Superior temporal gyrus (tissue), 1 donor: ENCODE measurements at regions not wholly inside any gene's neighbourhood (a gene's known extent, or its start where the extent isn't known, plus 50 kb on each side); places are given as distances from the start of the nearest gene placed in this dataset.
"Not testable (repeated sequence)": the region's sequence is repeated elsewhere in the genome, so short reads cannot be mapped to it uniquely, and the experiment has no call there.

Source experiments
- DNase-seq: peaks from one replicate; pipeline ENCODE4 v3.0.0-alpha.2; 2016; ENCODE audit errors: extremely low spot score

DNA sequence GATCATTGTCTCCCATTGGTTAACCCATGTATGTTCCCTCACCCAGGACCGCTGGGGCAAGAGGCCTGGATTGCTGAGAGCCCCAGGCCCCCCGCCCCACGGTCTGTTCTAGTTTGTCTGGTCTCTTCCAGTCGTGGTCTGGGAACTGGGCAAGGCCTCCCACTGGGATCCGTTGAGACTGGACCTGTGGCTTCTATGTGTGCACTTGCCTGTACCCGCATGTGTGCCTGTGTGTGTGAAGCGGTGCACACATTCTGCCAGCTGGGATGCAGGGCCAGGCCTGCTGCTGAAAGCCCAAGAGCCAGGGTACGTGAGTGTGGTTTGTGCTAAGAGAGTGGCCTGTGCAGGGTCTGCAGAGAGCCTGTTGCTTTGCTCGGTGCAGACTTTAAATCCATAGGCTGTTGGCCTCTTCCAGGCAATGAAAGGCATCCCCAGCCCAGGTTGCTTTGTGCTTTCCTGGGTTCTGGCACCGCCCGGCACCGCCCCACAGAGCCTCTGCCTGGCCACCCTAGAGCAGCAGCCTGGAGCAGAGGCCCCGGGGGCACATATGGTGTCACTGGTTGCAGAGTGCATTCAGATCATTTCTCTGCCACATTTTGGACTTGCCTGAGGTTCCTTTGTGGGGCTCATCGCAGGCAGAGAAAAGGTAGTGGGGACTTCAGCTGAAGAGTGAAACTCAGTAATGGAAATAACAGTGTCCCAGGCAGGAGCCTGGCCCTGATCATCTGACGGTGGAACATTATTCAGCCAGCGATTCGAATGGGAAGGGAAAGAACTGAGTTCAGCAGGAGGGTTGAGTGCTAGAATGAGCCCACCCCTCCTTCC lies 215.5 kb downstream of the GLRX3 start:
- DNase-seq, result no peak

DNA sequence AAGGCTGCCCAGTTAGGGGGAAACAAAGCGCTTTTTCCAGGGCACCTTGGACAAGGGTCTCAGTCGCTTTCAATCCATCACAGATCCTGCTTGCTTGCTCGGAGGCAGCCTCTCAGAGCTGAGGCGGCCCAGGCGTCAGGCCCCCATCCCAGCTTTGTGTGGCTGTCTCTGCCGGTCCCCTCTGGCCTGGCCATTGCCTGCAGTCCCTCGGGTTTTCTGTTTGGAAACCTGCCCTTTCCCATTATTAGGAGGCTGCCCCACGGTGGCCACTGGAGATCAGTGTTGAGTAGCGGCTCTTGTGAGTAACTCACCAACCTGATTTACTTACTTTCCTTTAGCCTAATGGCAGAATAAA lies 216.1 kb downstream of the GLRX3 start:
- DNase-seq, result no peak

DNA sequence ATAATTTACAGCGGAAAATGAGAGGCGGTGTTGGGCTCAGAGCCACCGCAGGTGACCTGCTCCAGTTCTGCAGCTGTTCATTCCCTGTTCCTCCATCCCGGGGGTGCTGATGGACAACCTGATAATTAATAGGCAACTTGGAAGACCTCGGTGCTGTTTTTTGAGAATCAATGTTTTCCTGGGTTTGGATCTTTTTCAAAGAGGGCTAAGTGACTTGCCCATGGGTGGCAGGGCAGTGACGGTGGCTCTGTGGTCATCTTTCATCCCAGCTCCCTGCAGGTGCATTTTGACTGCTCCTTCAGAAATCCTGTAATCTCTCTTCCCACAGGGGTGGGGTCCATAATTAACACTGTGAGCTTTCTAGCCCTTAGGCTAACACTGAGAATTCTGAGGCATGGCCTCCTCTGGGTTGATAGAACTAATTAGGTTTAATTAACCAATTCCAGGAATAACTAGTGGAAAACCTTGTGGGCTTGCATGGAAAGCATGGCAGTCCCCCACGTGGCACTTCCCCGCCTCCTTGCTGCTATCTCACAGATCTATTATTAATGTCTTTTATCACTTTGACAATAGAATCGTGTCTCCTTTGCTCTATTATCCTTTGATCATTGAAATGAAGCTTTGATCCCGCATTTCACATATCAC lies 217.9 kb downstream of the GLRX3 start:
- DNase-seq, result no peak

DNA sequence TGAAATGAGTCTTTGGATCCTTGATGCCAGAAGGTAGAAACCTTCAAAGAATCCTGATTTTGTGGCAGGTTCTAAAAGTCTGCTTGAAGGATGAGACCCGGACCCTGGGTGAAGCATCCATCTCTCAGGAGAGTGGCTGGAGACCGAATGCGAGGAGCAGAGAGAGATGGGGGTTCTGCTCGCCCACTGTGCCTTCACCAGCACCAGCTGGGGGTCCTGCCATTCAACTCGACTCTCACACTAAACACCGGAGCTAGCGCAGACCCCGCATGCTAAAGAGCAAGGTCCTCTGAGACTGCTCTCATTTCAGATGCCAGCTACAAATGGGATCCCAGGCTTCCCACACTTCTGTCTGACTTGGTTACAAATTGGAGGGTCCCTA lies 218.4 kb downstream of the GLRX3 start:
- DNase-seq, result no peak

DNA sequence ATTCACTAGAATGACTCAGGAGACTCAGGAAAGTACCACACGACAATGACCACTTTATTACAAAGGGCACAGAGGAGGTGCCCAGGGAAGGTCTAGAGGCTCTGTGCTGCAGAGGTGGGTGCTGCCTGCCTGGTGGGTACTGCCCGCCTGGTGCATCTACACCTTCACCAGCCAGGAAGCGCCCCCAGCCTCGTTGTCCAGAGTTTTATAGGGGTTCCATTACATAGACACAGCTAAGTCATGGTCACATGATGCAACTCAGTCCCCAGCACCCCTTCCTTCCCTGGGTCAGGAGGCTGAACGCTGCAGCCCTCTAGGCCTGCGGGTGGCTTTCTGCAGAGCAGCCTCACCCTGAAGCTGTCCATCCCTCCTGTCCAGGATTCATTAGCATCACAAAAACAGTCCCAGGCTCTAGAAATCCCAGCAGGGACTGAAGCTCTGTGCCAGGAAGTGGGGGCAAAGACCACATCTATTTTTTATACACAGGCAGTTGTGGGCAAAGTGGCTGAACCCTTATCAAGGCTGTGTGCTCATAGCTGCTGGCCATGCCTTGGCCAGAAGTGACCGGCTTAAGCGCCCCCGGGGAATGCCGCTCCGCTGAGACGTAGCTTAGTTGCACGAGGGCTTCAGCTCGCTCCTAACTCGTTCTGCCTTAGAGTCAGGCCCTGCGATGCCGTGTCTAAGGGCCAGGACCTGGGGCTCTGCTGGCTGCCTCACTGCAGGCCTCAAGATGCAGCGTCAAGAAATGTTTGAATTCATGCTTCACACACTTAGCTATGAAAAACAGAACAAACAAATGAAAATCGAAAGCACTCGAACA lies 219.0 kb downstream of the GLRX3 start:
- no peak for DNase-seq

DNA sequence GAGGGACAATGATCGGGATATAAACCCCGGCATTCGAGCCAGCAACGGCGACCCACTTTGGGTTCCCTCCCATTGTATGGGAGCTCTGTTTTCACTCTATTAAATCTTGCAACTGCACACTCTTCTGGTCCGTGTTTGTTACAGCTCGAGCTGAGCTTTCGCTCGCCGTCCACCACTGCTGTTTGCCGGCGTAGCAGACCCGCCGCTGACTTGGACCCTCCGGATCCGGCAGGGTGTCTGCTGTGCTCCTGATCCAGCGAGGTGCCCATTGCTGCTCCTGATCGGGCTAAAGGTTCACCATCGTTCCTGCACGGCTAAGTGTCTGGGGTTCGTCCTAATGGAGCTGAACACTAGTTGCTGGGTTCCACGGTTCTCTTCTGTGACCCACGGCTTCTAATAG lies 220.2 kb downstream of the GLRX3 start:
- DNase-seq, result not testable (repeated sequence)

DNA sequence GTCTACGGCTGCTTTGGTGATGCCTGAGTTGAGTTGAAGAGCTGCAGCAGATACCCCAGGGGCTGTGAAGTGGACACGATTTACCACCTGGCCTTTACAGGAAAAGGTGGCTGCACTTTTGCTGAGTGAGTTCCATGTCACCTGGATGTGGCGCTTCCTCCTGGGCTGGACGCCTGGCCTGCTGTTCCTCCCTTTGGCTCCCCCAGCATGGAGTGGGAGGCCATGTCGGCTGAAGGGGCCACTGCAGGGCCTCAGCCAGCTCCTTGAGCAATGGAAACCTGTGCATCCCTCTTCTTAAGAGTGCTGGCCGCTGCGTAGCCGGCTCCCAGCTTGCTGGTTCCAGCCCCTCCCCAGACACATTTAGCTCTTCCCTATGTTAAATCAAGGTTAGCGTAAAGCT lies 221.0 kb downstream of the GLRX3 start:
- DNase-seq, result no peak

DNA sequence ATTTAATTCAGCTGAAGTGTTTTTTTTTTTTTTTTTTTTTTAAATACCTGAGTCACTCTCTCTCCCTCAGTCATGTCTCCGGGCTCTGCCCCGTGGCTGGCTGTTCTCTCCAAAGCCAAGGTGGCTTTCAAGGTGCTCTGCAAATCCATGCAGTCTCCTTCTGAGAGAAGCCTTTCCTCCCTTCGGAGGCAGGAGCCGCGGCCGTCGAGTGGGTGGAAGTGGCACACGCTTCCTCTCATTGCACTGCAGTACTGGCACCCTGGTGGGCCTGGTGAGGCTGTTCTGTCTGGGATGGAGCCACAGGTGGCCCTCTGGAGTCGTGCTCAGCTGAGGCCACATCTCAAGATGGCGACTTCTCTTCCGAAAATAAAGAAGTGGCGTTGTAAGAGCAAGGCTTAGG lies 221.8 kb downstream of the GLRX3 start:
- no peak for DNase-seq

DNA sequence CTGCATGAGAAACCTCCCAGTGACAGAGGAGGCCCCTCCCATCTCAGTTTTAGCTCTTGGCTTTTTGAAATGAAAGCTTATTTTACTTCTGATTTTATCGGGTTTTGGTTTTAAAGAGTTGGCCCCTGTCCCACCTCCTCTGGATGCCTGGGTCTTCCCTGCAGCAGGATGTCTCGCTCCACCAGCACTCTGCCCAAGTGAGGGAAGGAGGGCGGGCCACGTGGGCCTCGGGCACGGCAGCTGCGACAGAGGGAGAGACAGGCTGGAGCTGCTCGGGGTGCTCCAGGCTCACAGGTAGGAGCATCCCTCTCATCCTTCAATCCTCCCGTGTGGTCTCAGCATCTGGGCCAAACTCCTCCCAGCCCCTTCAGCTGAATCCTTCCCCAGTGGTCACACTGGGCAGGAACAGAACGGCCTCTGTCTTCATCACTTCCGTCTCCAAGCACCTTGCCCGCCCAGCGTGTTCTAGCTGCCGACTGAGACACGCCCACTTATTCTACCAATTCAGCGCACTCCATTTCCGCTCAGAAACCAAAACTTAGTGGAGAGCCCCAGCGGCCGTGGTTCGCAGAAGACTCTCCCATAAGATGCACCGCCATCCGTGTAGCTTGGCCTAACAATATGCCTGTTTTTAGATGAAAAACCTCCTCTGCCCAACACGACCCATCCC lies 222.9 kb downstream of the GLRX3 start:
- no peak for DNase-seq

DNA sequence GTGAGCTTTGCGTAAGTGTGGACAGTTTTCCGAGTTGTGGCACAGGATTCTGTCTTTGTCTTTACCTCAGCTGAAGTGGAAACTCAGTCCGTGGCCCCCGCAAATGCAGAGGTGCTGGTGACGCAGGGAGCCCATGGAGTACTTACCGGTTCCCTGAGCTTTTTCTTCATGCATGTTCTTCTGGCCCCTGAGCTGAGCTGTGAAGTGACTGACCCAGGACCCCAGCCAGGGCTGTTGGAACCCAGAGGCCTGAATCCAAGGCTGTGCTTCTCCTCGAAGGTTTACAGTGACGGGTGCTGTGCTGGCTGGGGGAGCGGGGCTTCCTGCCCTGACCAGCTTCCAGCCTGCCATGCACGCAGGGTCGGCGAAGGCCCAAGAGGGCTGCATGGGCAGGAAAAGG lies 223.5 kb downstream of the GLRX3 start:
- no peak for DNase-seq

DNA sequence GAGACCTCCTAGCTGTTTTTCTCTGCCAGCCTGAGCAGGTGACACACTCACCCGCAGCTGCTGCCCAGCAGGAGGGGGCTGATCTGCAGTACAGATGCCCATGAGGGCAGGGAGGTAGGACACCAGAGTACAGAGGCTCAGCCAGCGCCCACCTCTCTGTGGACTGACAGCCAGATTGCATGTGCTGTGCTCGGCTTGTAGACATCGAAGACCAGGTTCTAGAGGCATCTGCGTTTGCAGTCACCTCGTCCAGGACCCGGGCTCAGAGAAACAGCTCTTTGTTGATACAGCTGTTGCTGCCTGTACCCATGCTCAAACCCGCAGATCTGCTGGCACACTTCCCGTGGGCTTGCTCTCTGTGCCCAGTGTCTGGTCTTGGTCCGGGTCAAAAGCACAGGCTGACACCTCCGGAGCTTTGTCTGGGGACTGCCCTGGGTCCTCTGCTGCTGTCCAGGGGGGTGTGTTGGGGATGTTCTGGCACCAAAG lies 224.7 kb downstream of the GLRX3 start:
- no peak for DNase-seq

DNA sequence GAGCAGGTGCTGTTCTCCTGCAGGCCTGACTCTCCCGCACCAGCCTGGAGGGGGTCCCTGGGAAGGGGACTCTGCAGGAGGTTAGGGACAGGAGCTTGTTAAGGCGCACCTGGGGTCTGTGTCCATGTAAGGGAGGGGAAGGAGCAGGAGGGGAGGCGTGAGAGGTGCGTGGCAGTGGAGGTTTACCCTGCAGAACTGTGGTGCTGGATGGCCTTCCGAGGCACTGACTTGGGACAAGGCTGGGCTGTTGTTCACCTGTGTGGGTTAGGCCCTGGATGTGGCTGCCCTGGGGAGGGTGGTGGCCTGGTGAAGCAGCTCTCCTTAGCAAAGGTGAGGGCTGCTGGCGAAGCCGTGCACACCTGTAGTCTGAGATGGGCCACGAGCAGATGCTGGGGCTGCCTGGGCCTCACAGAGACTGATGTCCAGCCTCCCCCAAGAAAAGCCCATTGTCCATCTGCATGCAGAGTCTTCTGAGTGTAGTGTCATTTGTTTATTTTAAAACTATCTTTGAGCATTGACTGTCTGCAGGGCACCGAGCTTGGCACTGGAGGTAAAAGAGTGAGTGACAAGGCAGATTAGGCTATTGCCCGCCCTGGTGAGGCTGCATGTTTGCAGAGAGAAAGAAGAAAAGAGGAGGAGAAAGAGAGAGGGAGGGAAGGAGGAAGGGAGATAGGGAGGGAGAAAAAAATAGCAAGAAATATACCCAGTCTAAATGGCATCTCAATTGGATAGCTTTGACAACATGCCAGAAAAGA lies 225.3 kb downstream of the GLRX3 start:
- no peak for DNase-seq

DNA sequence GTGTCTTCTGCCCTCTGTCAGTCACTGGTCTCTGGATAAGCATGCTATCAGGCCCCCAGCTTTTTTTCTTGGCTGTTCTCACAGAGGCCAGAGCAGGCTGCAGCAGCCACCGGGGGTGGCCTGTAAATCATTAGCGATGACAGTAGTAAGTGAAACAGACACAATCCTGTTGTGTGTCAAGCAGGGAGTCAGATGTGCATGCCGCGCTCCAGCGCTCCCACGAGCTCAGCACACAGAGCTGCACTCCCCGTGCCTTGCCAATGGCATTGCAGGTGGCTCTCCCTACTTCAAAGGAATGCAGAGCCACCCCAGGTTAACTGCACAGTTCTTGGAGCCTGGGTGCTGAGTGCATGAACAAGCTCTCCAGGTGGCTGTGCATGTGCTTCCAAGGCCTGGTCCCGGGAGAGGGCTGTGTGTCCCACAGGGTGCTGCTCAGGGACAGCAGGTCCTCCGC lies 226.1 kb downstream of the GLRX3 start:
- no peak for DNase-seq

DNA sequence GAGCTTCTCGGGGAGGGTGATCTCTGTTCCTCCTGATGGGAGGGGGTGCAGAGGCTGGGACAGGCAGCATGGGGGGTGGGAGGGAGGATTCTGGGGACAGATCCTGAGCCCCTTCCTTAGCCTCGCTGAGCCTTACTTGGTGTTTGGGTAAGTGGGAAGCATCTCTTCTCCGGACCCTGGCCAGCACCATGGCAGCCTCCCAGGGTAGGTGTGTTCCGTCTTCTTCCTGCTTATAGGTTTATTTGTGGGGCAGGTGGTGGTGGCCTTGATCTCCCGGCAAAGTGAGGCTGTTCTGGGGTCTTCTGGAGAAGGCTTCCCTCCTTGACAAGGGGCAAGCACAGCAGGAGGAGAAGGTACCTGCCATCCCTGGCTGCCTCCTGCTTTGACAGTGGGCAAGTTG lies 226.9 kb downstream of the GLRX3 start:
- no peak for DNase-seq

DNA sequence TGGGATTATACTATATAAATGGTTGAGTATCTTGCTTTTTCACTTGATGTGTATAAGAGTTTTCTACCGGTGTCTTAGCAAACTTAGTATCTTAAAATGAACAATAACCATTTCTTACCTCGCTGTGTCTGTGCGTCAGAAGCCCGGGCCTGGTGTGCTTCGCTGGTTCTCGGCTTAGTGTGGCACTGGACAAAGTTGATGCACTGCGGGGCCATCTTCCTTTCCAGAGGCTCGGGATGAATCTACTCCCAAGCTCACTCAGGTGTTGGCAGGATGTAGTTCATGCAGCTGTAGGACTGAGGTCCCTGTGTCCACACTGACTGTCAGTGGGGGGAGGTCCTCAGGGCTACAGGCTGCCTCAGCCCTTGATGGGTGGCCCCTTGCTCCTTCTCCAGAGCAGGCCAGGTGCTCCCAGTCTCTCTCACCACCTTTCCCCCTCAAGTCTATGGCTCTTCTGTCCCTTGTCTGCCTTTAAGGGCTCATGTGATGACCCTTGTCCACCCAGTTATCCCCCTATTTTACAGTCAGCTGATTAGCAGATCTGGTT lies 227.8 kb downstream of the GLRX3 start:
- DNase-seq, result no peak

DNA sequence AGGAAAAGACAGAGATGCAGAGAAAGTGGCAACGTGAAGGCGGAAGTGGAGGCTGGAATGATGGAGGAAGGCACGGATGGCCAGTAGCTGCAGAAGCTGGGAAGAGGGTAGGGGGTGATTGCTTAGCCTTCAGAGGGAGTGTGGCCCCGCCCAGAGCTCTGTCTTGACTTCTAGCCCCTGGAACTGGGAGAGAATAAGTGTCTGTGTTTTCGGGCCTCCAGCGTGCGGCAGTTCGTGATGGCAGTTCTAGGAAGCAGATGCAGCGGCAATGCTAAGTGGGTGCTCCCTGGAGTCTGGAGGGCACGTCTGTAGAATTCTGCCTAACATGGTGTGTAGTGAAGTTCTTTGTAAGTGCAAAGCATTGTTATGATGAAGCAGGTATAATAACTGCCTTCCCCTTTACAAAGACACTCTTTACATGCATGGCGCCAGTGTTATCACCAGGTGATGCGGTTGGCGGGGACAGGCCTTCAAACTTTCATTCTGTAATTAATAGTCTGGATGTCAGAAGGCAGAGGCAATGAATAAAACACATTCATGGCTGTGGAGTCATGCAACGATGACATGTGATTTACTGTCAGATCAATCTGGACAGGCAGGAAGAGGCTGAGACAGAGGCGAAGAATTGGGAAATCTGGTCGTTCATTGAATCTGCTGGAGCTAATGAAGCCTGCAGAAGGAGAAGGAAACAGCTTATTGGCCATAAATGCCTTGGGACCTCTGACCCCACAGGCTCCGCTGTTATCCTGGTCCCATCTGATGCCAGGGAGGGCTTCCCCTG lies 228.6 kb downstream of the GLRX3 start:
- DNase-seq, result no peak

DNA sequence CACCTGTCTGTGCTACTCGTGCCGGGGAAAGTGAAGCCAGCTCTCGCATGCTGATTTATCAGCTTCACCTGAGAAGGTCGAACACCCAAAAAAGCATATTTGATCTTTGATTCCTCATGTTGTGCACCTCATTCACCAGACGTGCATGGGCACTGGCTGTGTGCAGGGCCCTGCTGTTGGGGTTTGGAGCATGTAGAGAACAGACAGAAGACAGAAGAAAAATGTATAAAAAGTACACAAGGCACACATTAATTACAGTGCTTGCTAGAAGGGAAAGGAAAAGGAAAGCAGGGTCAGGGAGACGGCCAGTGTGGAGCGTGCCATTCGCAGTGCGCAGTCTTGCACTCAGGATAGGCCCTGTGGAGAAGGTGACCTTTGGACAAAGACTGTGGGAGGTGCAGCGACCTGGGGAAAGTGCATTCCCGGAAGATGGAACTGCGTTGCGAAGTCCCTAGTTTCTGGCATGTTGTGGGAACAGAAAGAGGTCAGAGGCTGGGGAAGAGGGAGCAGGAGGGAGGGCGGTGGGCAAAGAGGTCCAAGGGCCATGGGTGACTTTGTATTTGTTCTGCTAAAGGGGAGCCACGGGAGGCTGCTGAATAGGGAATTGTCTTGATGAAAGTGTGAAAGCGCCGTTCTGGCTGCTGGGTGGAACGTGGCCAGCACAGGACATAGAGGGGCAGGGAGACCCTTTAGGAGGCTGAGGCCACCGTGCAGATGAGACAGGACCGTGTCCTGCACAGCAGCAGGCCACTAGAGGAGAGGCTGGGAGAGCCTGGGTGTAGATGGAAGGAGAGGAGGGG lies 232.8 kb downstream of the GLRX3 start:
- no peak for DNase-seq

DNA sequence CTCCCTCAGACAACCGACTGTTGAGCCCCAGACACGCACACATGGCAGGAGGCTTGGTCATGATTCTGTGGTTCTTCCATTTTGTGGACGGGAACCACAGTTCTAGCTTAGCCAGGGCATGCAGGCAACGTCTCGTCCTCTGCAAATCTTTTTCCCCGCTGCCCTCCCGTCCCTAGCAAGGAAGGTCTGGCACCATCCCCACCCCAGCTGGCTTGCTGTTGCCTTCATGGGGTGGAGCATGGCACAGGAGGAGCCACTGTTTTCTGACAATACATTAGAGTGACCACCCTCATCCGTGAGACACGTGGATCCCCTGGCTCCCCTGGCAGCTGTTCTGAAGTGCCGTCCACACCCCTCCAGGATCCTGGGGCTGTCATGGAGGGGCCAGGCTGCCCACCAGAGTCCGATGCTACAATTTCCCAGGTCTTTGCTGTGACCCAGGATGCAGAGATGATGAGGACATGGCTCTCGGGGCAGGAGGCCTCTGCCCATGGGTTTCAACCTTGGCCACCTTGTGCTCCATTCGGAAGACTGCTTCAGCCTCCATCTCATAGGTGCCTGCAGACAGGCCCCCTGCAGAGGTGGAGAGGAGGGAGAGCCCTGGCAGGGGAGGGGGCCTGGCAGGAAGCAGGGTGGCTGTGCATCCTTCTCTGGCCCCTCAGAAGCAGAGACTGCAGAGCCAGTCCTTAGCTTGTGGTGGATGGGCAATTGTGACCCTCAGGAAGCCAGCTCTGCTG lies 233.6 kb downstream of the GLRX3 start:
- no peak for DNase-seq

DNA sequence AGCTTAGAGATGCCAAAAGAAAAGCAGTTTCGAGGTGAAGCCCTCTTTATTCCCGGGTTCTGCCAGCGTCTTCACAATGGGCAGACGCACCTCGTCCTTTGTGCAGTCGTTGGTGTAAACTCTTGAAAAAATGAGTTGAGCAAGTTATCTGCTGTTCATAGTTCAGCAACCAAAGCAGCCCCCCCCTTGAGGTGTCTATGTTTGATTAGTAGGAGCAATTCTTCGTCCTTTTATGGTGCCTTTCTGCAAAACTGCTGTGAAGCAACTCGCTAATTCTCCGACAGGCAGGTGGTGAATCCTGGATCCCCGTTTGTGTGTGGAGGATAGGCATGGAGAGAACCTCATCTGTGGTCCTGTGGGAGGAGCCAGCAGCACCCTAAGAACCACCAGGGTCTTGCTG lies 234.5 kb downstream of the GLRX3 start:
- DNase-seq, result no peak
